GM21619 (cell line): ENCODE measurements at regions not wholly inside any gene's neighbourhood (a gene's known extent, or its start where the extent isn't known, plus 50 kb on each side); places are given as distances from the start of the nearest gene placed in this dataset.
"Not testable (repeated sequence)": the region's sequence is repeated elsewhere in the genome, so short reads cannot be mapped to it uniquely, and the experiment has no call there.

Experiments
- ATAC-seq: cut with Tn5 transposase; IDR thresholded peaks from one replicate; pipeline ENCODE4 v1.9.1; 2021; ENCODE audit not compliant: unreplicated experiment

GRCh38 chr3:191644291-191644690, 183.3 kb downstream of the PYDC2 start:
- no peak for ATAC-seq

- ATAC-seq = no peak
Observed at GRCh38 chr3:191646242-191646641, 185.3 kb downstream of the PYDC2 start.

- ATAC-seq = no peak
Observed at GRCh38 chr3:191648787-191649186, 187.8 kb downstream of the PYDC2 start.

GRCh38 chr3:191649626-191650025, 188.7 kb downstream of the PYDC2 start:
- no peak for ATAC-seq

GRCh38 chr3:191658781-191659419, 197.9 kb downstream of the PYDC2 start:
- ATAC-seq = not testable (repeated sequence)

GRCh38 chr3:191662150-191662549, 201.2 kb downstream of the PYDC2 start:
- ATAC-seq = not testable (repeated sequence)

- no peak for ATAC-seq
Observed at GRCh38 chr3:191680989-191681597, 220.1 kb downstream of the PYDC2 start.

GRCh38 chr3:191682961-191683360, 222.0 kb downstream of the PYDC2 start:
- ATAC-seq = no peak

- no peak for ATAC-seq
Observed at GRCh38 chr3:191686626-191687025, 225.7 kb downstream of the PYDC2 start.

GRCh38 chr3:191688756-191689433, 227.9 kb downstream of the PYDC2 start:
- no peak for ATAC-seq

GRCh38 chr3:191691184-191691583, 230.2 kb downstream of the PYDC2 start:
- not testable (repeated sequence) for ATAC-seq

GRCh38 chr3:191695131-191695814, 234.3 kb downstream of the PYDC2 start:
- no peak for ATAC-seq

GRCh38 chr3:191695815-191696153, 234.8 kb downstream of the PYDC2 start:
- ATAC-seq = no peak

- ATAC-seq = no peak
Observed at GRCh38 chr3:191696348-191696747, 235.4 kb downstream of the PYDC2 start.

- ATAC-seq = no peak
Observed at GRCh38 chr3:191699546-191699945, 238.6 kb downstream of the PYDC2 start.

- ATAC-seq = no peak
Observed at GRCh38 chr3:191702121-191702520, 241.2 kb downstream of the PYDC2 start.

- ATAC-seq = no peak
Observed at GRCh38 chr3:191707817-191708216, 246.9 kb downstream of the PYDC2 start.

GRCh38 chr3:191715585-191715984, 254.6 kb downstream of the PYDC2 start:
- ATAC-seq = no peak

- ATAC-seq = no peak
Observed at GRCh38 chr3:191721390-191721861, 260.5 kb downstream of the PYDC2 start.

GRCh38 chr3:191721990-191722389, 261.0 kb downstream of the PYDC2 start:
- no peak for ATAC-seq

GRCh38 chr3:191727338-191727737, 266.4 kb downstream of the PYDC2 start:
- ATAC-seq = no peak

GRCh38 chr3:191728186-191728585, 267.2 kb downstream of the PYDC2 start:
- no peak for ATAC-seq
